Activated CD8-positive, alpha-beta memory T cell treated with anti-CD3 and anti-CD28 coated beads for 24 hours (primary cell): ENCODE measurements at regions not wholly inside any gene's neighbourhood (a gene's known extent, or its start where the extent isn't known, plus 50 kb on each side); places are given as distances from the start of the nearest gene placed in this dataset.

ENCODE experiments used
- DNase-seq: peaks from one replicate; pipeline ENCODE4 v3.0.0-alpha.2; 2020

GRCh38 chr2:238726670-238727584 is 121.0 kb upstream of the TWIST2 start:
- DNase-seq: no peak

- DNase-seq: no peak
These were observed 120.1 kb upstream of the TWIST2 start for GRCh38 chr2:238727585-238728329.

DNA sequence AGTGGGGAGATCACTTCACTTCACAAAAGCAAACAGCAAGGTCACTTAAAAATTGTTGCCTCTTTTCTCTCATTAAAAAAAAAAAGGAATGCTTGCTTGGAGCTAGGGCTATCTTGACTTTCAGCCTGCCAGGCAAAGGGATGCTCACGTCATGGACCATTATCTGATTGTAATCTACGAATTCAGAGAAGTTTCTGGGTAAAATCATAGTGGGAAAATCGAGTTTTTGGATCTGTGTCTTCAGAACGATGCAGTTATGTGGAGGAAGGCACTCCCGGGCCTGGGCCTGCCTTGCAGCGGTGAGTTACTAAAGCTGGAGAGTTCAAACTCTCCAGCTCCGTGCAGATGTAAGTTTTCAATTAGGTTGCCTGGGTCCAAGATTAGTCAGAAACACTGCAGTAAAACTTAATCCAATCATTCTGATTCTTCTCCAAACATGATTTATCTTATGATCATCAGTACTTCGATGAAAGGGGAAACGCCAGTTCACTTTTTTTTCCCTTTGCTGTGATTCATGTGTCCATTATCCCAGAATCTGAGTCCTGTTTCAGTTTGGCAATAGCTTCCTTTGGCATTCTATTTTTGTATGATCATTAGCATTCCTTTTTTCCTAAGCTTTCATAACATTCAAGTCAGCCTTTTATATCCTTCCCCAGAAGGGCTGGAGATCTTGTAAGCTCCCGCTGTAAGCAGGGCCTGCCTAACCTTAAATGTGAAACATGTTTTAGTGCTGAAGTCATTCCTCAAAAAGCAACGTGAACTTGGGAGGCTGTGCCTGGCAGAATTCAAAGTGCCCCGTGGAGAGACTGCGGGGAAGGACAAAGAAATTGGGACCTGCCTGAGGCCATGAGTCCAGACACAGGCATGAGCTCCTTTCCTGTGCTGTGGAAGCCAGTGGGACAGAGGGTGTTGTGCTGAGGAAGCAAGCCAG is 119.3 kb upstream of the TWIST2 start:
- DNase-seq: no peak

GRCh38 chr2:238729261-238729935 is 118.5 kb upstream of the TWIST2 start:
- no peak for DNase-seq

- DNase-seq: no peak
These were observed 117.8 kb upstream of the TWIST2 start for GRCh38 chr2:238730001-238730669.

DNA sequence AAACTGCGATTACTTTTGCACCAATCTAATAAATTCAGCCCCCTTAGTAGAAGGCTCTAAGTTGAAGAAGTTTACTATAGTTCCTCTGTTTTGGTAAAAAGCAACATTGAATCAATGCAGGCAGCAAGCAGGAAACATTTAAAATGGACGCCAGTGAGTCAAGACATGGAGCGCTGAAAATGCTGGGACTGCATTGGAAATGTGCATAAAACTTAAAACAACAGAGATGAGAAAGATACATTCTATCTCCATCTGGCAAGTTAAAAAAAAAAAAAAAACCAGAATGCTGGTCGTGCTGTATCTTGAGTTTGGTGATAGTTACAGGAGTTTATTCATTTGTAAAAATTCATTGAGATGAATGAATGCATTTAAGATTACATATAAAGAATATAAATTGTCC is 117.0 kb upstream of the TWIST2 start:
- no peak for DNase-seq

DNA sequence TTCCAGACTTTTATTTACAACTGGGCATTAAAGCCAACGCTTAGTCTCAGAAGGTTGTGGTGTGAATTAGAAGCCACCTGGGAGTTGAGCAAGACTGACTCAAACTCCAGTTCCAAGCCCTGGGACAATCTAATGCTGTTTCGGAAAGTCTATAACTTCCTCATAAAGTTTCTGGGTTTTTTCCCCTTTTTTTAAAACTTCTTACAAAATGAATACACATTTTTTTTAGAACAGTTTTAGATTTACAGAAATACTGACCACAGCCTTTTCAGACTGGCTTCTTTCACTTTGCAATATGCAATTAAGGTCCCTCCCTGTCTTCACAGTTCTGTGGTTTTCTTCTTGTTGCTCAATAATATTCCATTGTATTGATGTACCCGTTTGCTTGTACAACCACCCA is 115.9 kb upstream of the TWIST2 start:
- DNase-seq: no peak

GRCh38 chr2:238738917-238739316 is 109.0 kb upstream of the TWIST2 start:
- DNase-seq: no peak

- no peak for DNase-seq
These were observed 108.2 kb upstream of the TWIST2 start for GRCh38 chr2:238739668-238740067.

DNA sequence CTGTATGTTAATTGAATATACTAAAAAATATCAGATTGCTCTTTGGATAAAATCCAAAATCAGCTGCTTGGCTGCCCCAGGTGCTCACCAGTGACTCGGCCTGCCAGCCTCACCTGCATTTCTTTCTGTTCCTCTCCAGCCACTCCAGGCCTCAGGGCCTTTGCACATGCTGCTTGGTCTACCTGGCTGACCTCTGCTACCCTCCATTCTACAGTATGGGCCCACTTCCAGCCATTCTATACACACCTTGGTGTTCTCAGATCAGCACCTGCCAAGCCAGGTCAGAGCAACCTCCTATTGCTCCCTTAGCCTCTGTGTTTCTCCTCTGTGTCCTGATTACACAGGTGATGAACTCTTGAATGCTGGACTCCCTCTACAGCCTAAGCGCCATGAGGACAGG is 106.6 kb upstream of the TWIST2 start:
- DNase-seq: no peak

DNA sequence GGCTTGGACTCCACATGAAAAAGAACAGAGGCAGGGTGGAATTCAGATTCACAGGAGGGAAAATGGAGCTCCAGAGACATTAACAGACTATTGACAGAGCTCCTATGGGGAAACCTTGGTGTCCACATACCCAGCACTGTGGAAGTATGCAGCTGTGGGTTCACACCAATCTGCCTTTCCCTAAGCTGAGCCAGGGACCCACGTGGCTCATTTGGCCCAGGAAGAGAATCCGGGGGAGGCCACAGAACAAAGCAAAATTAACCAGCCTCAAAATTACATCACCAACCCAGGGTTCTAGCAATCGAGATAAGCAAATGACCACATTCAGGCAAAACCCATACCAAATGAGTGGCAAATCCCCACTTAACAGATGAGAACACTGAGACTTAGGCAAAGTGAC is 105.8 kb upstream of the TWIST2 start:
- no peak for DNase-seq

- no peak for DNase-seq
These were observed 105.2 kb upstream of the TWIST2 start for GRCh38 chr2:238742664-238743063.

DNA sequence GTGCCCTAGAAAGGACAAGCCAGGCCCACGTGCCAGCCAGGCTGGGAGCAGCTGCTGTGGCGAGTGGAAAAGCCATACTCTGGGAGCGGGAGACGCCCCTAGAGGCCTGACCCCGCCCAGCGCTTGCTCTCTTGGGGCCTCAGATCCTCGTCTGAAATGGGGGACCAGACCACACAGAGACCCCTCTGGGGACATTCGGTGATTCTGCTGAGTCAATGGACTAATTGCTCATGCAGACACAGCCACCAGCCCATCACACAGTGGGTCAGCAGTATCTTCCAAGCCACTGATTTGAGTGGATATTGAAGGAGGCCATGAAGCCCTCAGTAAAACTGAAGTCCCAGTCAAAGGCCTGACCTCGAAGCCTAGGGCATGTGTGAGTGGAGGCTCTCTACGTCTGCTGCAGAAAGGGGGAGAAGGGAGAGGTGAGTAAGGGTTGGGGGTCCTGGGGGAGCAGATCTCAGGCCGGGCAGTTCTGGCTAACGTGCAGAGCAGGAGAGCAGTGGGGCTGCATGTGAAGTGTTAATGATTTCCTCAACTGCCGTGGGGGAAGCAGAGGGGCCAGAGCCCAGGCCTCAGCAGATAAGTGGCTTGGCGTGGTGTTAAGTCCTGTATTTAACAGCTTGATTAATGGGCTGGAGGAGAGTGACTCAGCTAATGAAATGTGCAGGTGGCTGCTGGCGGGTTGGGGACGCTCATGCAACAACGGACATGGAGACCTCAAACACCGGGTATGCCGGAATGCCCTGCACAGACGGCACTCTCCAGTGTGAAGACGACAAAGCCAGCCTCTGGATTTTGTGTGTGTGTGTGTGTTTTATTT is 104.4 kb upstream of the TWIST2 start:
- DNase-seq: no peak

- no peak for DNase-seq
These were observed 102.9 kb upstream of the TWIST2 start for GRCh38 chr2:238744951-238745350.

GRCh38 chr2:238745997-238746396 is 101.9 kb upstream of the TWIST2 start:
- no peak for DNase-seq

GRCh38 chr2:238747114-238747513 is 100.8 kb upstream of the TWIST2 start:
- no peak for DNase-seq

- DNase-seq: no peak
These were observed 100.3 kb upstream of the TWIST2 start for GRCh38 chr2:238747557-238747956.

DNA sequence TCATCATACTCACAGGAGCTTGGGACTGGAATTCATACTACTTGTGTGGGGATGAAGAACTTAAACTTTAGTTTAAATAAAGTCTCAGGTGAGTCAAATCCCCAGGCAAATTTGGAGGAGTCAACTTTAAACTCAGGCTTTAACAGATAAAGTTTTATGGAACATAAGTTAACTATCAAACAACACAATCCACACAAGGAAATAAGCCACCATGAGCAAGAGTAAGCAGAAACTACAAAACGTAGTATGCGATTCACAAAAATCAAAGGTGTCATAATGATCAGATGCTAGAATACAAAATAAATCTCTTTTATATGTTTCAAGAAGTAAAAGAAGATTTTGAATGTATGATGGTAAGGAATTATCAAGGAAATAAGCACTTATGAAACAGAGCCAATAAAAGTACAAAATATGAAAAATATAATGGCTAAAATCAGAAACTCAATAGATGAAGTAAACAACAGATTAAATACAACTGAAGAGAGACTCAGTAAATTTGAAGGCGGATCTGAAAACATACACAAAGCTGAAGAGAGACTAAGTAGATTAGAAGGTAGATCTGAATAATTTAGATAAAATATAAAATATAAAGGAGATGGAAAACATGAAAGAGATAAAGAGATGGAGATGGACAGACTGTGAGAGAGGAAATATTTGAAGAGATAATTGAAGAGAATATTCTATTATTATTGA is 97.5 kb upstream of the TWIST2 start:
- no peak for DNase-seq

GRCh38 chr2:238754259-238754658 is 93.6 kb upstream of the TWIST2 start:
- DNase-seq: no peak

- no peak for DNase-seq
These were observed 86.0 kb upstream of the TWIST2 start for GRCh38 chr2:238761868-238762267.
